ENCODE measurements at regions not wholly inside any gene's neighbourhood (a gene's known extent, or its start where the extent isn't known, plus 50 kb on each side); places are given as distances from the start of the nearest gene placed in this dataset.

DNA sequence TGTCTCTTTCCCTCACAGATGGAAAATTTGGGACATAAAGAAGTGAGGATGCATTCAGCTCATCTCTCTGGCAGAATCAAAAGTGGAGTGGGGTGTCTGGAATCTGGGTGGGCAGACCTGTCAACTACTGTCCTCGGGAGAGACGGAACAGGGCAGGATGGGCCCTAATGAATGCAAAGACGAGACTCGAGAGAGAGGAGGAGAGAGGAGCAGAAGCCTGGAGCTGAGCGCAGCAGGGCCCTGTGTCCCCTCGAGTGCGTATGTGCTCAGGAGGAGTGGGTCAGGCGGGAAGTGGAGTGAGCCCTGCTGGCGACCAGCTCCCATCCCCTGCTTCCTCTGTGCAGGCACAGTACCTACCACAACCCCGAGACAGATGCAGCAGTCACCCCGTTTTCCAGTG lies 78.9 kb downstream of the TEX29 start:
- no peak overlapping the region for H3K4me3 ChIP-seq (ENCODE audit: control insufficient read depth, low read depth, low read length)
- TF ChIP-seq, protein P1, sequence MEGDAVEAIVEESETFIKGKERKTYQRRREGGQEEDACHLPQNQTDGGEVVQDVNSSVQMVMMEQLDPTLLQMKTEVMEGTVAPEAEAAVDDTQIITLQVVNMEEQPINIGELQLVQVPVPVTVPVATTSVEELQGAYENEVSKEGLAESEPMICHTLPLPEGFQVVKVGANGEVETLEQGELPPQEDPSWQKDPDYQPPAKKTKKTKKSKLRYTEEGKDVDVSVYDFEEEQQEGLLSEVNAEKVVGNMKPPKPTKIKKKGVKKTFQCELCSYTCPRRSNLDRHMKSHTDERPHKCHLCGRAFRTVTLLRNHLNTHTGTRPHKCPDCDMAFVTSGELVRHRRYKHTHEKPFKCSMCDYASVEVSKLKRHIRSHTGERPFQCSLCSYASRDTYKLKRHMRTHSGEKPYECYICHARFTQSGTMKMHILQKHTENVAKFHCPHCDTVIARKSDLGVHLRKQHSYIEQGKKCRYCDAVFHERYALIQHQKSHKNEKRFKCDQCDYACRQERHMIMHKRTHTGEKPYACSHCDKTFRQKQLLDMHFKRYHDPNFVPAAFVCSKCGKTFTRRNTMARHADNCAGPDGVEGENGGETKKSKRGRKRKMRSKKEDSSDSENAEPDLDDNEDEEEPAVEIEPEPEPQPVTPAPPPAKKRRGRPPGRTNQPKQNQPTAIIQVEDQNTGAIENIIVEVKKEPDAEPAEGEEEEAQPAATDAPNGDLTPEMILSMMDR (IDR thresholded peaks at IDR 0.05; ENCODE audit: control insufficient read depth, insufficient read depth, low read depth, low read length, missing control alignments), result no peak
- no peak for DNase-seq (ENCODE audit: low read depth)

DNA sequence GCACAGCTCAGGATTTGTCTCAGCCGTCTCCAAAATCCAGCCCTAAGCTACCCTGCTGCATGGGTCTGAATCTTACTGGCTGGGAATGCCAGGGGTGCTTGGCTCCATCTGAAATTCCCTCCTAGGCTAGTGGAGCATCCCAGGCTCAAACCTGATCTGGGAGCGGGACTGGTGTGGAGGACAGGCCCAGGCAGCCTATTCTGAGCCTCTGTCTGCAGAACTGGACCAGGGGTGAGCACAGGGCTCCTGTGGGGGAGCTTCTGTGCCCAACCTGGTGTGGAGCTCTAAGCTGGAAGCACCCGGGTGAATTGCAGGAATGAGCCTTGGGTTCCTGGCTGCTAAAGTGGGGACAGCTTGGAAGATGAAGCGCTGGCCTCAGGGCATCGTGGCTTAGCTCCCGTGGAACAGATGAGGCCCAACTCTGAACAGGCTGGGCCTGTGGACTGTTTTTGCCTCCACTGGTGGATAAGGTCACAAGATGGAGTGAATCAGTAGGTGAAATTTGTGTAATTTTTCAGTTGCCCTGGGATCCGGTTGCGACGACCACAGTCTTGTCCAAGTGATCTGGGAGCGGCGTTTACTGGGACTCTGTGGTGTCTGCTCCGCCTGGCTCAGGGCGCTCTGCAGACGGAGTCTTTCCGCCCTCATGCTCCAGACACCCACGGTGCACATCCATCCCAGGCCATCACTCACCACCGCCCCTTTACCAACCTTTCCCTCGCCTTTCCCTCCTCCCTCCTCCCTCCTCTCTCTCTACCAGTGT lies 79.5 kb downstream of the TEX29 start:
- TF ChIP-seq, protein P1 (IDR thresholded peaks at IDR 0.05; ENCODE audit: control insufficient read depth, insufficient read depth, low read depth, low read length, missing control alignments), result no peak
- no peak for DNase-seq (ENCODE audit: low read depth)
- H3K4me3 ChIP-seq (ENCODE audit: control insufficient read depth, low read depth, low read length), result no peak overlapping the region

DNA sequence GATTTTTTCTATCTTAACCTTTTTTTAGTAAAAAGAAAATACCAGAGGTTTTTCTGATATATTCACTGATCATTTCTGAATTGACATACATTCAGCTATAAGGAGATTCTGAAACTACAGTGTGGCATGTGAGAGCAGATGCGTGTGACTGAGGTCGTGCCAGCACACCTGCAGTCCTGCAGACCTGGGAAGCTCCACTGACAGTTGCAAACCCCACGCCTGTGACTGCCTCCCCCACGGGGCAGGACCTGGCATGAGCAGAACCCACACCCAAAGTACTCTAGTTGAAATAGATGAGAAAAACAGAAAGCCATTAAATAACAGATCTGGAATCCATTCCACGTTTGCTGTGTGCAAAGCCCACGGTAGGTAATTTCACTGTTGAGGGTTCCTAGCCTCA lies 80.7 kb downstream of the TEX29 start:
- DNase-seq (ENCODE audit: low read depth), result no peak
- TF ChIP-seq, protein P1 (IDR thresholded peaks at IDR 0.05; ENCODE audit: control insufficient read depth, insufficient read depth, low read depth, low read length, missing control alignments), result no peak
- H3K4me3 ChIP-seq (ENCODE audit: control insufficient read depth, low read depth, low read length), result no peak overlapping the region

DNA sequence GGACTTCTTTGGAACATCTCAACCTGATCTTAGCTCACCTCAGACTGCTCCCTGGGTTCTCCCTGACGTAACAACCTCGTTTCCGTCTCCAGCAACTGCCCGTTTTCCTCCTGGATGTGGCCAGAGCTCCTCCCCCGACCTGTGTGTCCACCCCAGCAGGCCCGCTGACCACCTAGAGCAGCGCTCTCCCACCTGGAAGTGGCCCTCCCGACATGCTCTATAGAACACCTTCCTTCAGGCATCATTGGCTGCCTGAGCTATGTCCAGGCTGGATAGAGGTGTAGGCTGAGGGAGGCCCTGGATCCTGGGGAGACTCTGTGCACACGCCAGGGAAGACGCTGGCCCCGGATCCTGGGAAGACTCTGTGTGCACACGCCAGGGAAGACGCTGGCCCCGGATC lies 81.3 kb downstream of the TEX29 start:
- DNase-seq (ENCODE audit: low read depth), result no peak
- no peak overlapping the region for H3K4me3 ChIP-seq (ENCODE audit: control insufficient read depth, low read depth, low read length)
- TF ChIP-seq, protein P1 (IDR thresholded peaks at IDR 0.05; ENCODE audit: control insufficient read depth, insufficient read depth, low read depth, low read length, missing control alignments), result no peak

DNA sequence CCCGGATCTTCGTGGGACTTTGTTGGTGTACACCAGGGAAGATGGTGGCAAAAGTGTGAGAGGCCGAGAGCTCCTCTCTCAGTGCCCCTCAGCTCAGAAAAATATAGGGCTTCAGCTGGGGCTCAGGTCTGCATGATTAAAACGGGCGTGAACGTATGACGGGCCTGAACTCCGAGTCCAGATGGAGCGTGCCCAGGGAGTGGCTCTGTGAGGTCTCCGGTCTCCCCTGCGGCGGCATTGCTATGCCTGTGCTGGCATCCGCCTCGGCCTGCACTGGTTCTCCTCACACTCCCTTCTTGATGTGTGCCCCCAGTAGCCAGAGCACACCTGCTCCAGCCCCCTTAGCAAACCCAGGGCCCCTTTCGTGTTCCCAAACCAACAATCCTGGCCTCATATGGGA lies 82.0 kb downstream of the TEX29 start:
- TF ChIP-seq, protein P1 (IDR thresholded peaks at IDR 0.05; ENCODE audit: control insufficient read depth, insufficient read depth, low read depth, low read length, missing control alignments), result no peak
- no peak for DNase-seq (ENCODE audit: low read depth)
- H3K4me3 ChIP-seq (ENCODE audit: control insufficient read depth, low read depth, low read length), result no peak overlapping the region

DNA sequence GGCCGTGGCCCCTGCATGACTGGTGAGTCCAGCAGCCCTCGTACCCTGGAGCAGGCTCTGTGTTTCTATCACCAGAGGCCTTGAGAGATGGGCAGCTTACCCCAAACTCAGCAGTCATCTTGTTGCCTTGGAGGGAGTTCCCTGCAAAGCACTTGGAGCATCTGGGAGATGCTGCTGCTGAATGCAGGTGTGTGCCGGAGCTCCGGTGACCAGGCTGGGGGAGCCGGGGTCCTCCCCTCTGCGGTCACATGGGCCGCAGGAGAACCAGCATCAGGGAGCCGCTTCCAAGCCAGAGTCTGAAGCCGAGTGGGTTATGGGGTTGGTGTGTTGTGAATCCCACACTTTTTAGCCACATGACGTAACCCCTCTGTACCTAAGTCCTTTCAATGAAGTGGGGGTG lies 82.8 kb downstream of the TEX29 start:
- TF ChIP-seq, protein P1 (IDR thresholded peaks at IDR 0.05; ENCODE audit: control insufficient read depth, insufficient read depth, low read depth, low read length, missing control alignments), result no peak
- no peak for DNase-seq (ENCODE audit: low read depth)
- H3K4me3 ChIP-seq (ENCODE audit: control insufficient read depth, low read depth, low read length), result no peak overlapping the region

All from AG09309 (cell line).